Inflammatory macrophage (primary cell): ENCODE measurements at regions not wholly inside any gene's neighbourhood (a gene's known extent, or its start where the extent isn't known, plus 50 kb on each side); places are given as distances from the start of the nearest gene placed in this dataset.
A peak's percentile ranks its signal among the peaks of the same experiment; 100 is the strongest.
"Not testable (repeated sequence)": the region's sequence is repeated elsewhere in the genome, so short reads cannot be mapped to it uniquely, and the experiment has no call there.

ENCODE experiments used
- DNase-seq, 2 donors: peaks; one replicate each; pipeline ENCODE4 v3.0.0-alpha.2; 2020 to 2022

DNA sequence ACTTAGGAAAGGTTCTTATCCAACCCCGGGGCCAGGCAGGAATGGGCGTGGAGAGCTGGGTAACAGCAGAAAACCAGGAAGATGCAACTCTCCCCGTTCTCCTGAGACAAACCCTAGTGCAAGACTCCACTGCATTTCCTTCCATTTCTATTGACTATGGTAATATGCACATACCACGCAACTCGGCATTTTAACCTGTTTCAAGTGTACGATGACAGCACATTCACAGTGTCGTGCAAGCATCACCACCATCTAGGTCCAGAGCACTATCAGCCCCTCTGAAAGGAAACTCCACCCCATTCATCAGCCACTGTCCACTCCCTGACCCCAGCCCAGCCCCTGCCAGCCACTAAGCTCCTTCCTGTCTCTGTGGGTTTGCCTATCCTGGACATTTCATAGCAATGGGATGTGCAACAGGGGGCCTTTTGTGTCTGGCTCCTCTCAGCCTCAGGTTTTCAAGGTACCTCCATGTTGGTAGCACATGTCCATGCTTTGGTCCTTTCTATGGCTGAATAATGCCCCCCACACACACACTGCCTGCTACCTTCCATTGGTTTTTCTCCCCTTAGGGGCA lies 441.9 kb downstream of the SOX9 start:
- no peak for DNase-seq

DNA sequence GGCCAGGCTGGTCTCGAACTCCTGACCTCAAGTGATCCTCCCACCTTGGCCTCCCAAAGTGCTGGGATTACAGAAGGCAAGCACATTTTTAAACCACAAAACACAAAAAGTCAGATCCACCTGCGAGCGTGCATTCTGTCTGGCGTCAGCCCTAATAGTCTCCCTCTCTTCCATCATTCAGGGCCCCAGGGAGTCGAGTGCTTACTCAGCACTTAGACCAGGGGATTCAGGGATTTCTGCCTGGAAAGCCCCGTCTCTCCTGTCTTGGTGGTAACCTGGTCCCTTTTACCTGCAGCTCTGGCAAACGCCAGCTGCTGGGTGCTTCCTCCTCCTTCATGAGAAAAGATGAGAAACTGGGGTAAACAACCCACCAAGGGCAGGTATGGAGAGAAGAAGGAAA lies 443.1 kb downstream of the SOX9 start:
- no peak for DNase-seq

DNA sequence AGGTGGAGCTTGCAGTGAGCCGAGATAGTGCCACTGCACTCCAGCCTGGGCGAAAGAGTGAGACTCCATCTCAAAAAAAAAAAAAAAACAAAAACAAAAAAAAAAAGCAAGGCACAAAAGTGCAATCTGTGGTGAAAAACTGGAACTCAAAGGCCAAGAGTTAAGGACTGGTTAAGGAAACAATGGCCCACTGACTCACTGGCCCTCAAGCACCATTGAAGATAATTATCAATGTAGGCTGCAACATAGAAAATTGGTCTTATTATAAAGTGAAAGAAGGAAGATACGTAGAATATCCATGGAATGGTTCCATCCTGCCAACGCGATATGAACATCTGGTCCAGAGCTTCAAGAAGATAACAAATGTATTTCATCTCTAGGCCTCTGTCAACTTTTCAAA lies 444.2 kb downstream of the SOX9 start:
- no peak for DNase-seq

DNA sequence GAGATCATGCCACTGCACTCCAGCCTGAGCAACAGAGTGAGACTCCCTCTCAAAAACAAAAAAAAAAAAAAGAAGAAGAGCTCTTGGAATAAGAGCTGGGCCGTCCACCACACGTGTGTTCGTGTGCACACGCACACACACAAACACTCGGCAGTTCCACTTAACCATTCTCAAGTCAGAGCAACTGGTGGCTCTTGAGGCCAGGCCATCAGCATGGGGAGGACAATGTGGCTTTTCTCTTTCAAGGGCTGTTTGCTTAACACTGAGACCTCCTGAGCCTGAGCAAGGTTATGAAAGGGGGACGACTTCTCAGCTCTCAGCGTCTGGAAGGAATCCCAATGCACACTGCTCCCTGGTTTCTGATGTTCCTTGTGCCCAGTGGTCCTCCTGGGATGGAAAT lies 444.9 kb downstream of the SOX9 start:
- no peak for DNase-seq

DNA sequence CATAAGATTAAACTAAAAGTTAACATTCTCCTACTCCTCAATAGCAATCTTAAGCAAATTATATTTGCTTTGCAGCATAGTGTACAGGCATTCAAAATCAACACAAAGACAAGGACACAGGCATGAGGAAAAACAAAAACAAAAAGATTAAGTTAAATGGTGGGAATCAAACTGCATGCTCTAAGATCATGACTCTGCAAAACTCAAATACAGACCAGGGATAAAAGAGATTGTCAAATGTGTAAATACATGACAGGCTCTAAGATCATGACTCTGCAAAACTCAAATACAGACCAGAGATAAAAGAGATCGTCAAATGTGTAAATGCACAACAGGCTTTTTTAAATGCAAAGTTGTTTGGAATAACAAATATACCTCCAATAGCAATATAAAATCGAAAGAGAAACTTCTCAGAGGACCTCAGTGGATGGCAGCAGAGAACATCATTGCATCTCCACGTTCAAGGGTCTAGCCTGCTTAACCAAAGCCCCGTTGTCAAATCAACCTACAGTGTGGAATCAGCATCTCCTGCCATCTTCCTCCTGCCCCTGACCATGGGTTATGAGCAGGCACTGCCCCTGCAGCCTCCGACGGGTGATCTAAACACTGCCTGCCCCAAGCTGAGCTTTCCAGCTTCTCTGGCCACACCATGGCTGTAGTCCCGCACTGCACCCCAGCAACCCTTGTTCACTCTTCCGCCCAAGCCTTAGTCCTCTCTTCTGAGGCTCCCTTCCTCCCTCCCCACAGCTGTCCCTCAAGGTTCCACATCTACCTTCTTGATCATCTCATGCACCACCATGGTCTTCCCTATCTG lies 446.1 kb downstream of the SOX9 start:
- no peak for DNase-seq

DNA sequence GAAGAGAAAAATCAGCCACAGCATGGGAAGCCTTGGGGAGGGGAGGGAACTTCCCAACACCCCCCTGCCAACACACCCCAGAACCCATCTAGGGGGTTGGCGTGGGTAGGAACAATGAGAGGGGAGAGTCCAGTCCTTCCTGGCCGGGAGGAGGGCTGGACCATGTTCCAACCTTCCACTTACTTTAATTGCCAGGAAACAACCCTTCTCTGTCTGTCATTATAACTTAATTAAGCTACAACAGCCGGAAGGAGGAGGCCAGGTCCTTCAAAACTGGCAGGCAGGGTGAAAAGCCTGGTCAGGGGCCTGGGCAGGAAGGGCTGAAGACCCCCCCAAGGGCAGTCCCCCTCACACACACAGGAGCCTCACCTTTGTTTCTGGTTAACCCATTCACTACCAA lies 447.0 kb downstream of the SOX9 start:
- no peak for DNase-seq

DNA sequence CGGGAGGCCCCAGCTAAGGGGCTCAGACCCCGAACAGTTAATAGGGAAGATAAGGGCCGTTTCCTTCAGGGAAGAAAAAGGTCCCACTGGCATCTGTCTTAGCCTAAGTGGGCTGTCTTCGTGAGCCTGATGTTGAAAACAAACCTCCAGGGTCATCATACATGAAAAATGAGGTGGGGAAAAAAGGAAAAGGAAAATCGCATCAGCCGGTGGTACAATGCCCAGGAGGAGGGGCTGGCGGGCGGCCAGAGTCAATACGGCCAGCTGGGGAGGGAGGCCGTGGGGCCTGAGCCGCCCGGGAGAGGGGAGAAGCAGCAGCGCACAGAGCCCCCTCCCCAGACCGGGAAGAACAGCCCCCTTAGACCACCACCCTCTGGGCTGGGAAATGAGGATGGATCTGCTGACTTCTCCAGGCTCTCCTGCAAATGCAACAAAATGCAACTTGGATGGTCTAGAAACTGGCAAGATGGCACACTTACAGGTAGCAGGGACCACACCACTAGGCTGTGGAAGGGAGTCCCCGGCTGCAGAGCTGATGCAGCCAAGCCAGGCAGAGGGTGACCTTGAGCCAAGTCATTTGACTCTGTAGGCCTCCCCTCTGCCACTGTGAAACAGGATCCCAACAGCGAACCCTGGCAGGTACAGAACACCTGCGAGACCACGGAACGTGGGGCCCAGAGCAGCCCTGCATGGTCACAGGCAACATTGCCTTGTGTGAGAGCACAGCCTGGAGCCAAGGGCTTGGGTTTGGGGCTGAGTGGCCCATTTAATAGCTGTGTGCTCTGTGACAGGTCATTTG lies 448.5 kb downstream of the SOX9 start:
- no peak for DNase-seq

DNA sequence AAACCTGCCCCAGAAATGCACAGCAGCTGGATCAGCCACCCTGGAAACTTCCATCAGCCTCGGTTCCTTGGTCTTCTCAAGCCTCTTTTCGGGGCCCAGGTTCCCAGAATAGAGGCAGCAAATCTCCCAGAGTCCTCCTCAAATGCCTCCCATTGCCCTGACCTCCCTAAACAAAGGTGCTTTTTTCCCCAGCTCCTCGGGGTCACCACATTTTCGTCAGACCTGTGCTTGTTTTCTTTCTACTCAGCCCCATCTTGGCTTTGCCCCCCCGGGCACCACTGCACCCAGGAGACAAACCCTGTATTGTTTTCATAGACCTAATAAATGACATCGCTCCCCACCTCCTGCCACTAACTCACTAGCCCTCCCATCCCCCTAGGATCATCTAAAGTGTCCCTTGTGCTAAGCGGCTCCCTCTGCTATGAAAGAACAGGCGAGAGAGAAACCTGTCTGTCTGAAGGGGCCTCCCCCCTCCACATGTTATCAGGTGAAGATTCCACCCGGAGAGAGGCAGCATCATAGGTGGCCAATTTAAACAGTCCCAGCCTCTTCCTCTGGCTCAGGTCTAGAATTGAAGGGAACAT lies 451.1 kb downstream of the SOX9 start:
- DNase-seq: no peak

DNA sequence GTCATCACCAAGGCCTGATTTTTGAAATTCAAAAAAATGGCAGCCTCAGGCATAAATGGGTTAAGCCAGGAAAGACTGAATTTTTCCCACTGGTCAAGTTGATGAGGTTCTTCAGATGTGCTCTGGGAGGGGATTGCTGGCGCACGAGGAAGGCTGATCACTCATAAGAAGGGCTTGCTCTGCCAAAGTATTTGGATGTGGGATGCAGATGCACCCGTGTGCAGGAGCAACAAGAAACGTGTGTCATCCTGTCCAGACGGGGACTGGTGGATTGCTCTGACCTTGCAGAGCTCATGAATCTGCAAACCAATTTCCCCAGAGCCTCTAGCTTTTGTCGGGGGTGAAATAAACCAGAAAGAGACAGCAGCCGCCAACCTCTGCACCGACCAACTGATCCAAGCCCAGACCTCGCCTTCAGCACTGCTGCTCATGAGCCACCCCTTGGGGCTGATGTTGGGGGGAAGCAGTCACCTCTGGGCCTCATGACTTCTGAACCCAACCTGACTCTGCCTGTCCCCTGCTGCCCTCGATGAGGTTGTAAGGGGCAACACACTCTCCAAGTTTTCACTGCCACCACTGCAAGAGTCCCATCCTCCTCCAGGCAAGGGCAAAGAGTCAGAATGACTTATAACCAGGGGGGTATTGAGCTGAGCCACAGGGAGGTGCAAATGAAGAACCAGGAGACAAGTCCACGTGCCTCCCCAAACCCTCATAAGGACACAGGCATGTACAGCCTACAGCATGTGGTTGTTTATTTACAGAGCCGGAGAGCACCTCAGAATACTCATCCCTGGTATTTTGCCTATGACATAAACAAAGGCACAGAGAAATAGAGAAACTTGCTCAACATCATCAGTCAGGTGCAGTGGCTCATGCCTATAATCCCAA lies 452.0 kb downstream of the SOX9 start:
- no peak for DNase-seq

DNA sequence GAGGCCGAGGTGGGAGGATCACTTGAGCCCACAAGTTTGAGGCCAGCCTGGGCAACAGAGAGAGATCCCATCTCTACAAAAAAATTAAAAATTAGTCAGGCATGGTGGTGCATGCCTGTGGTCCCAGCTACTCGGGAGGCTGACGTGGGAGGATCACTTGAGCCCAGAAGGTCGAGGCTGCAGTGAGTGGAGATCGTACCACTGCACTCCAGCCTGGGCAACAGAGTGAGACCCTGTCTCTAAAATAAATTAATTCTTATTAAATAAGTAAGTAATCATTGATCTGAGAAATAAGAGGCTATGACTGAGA lies 452.6 kb downstream of the SOX9 start:
- not testable (repeated sequence) for DNase-seq

DNA sequence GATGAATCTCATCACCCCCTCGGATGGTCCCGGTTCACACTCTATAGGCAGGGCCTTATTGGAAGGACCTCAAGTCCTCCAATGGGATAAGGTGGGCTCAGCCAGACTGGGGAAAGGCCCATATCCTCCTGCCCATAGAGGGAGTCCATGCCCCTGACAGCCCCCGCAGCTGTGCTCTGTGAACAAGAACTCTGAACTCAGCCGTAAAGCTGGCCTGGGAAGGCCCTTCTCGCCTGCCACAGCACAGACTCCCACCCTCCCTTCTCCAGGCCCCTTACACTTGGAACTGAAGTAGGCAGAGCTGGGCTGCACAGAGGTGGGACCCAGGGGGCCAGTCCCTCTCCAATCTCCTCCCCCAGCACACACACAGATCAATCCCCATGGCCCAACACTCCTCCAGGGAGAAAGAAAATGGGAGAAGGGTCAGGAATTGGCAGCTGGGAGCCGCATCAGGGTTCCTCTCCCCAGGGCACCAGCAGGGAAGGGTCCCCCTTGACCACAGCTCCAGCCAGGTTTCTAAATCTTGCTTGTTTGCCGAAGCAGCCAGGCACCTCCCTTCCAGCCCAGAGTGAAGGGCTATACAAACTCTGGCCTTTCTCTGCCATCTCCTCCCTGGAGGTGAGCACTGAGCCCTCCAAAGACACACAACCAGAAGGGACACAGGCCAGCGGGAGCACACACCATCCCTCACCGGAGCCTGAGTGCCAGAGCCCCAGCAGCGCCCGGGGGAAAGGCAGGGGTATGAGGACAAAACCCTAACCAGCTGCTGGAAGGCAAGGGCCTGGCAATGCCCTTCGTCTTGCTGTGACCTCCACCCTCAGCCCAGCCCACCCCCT lies 454.1 kb downstream of the SOX9 start:
- DNase-seq: no peak

DNA sequence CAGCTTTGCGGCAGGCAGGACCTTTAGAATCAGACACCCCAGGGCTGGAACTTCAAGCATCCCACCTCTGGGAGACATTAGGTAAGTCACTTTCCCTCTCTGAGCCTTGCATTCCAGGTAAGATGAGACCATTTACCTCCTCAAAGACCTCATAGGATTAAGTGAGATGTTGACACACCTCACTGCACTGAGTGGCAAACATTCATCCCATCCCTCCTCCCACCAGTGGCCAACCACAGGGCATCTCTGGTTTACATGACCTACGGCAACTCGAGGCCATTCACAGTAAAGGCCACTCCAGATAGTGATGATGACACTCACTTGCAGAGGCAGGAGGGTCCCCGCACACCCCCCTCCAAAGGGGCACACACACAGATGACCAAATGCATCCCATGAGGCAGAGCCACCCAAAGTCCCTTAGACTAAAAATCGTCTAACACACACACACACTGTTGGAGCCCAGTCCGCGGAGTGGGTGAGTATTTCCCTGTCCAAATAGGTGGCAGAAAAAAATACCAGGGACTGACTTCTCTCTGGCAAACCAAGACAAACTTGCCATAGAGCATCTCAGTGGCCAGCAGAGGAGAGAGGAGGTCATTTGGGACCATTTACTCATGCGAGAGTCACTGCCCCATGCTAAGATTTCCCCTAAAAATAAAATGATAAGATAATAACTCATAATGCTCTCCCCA lies 454.9 kb downstream of the SOX9 start:
- no peak for DNase-seq

DNA sequence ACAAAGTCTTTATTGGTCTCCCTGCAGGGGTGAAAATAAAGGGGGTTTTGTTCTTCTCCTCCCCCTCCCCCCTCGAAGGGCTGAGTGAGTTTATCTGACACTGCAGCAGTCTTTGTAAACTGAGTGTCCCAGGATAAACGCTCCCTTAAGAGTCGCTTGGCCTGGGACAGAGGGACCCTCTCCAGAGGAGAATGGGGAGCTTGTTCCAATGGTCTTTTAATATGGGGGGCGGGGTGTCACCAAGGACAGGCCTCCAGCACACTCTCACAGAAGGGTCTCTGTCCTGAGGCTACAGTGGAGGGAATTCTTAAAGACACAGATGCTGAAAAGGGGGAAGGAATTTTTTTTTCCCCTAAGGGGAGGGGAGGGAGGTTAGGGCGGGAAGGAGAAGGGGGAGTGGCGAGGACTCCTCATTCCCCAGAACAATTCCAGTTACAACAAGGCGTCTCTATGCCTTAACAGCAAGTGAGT lies 455.5 kb downstream of the SOX9 start:
- DNase-seq: no peak

DNA sequence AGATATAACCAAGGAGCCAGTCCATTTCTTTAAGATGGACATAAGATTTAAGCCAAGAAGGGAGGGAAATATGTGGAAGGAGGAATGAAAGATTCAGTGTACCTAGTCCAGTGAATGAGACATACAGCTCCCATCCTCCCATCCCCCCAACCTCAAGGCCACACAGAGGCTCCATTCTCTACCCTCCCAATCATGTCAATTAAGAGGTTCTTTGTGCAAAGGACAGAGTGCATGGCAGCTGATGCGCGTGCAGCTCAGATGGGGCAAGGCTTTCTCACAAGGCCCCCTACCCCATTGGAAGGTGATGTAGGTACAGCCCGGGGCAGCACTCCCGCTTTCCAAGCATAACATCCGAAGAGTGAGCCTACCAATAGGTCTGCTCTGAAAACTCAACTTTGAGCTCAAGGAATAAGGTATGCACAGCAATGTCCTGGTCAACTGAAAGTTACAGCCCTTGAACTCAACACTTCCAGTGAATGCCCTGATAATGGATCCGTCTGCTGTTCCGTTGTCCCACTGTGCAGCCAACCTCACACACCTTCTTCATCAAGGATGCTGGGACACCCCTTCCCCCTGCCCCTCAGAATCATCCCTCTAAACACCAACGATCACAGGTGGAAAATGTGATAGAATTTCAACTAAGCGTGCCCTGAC lies 458.1 kb downstream of the SOX9 start:
- no peak for DNase-seq

DNA sequence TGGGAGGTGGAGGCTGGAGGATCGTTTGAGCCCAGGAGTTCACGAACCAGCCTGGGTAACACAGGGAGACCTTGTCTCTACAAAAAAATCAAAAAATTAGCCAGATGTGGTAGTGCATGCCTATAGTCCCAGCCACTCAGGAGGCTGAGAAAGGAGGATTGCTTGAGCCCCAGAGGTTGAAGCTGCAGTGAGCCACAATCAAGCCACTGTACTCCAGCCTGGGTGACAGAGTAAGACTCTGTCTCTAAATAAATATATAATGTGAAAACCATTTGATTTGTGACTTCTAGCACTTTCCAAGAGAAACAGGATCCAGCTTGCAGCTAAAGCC lies 459.1 kb downstream of the SOX9 start:
- no peak for DNase-seq

DNA sequence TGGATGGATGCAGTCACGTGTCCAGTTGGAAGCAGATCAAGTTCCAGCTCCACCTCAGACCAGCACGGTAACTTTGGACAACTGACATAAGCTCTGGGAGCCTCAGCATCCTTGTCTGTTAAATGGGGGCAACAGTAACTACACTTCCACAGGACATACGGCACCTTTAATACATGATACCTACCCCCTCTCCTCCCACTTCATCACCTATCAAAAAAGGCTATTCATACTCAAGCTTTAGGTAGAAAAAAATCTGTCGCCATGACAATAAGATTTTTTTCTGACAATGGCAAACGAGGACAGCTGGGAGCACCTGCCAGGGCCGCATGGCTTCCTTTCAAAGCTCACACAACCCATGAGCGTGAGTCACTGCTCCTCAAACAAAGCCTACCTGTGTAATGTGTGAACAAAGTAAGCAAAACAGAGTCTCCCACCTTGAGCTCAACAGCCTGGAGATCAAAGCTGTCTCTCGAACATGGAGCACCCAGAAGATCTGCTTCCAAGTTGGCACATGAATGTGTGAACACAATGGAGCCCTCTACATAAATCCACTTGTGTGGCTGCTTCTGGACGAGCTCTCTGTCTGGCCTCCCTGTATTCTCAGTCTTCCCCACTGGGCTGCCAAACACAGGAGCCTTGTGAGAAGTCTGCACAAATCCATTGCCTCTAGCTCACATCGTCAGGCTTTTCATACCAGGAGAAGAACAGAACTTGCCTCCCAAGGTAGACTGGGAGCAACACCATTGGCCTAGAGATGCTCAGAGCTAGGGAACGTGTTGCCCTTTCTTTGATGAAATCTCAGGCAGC lies 459.7 kb downstream of the SOX9 start:
- no peak for DNase-seq

DNA sequence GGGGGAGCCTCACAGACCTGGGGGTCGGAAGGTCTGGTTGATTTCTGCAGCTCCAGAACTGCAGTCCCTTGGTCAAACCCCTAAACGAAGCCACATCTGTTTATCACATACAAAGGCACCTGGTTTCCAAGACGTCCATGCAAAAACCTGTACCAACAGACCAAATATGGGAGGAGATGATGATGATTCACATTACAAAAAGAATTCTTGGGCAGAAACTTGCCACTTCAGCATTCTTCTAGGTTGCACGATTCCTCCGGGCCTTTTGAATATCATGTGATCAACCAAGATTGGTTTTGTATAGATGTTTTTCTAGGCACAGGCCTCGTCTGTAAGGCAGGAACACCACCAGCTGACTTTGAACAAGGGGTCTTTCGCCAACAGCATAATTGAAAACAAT lies 466.3 kb downstream of the SOX9 start:
- no peak for DNase-seq

DNA sequence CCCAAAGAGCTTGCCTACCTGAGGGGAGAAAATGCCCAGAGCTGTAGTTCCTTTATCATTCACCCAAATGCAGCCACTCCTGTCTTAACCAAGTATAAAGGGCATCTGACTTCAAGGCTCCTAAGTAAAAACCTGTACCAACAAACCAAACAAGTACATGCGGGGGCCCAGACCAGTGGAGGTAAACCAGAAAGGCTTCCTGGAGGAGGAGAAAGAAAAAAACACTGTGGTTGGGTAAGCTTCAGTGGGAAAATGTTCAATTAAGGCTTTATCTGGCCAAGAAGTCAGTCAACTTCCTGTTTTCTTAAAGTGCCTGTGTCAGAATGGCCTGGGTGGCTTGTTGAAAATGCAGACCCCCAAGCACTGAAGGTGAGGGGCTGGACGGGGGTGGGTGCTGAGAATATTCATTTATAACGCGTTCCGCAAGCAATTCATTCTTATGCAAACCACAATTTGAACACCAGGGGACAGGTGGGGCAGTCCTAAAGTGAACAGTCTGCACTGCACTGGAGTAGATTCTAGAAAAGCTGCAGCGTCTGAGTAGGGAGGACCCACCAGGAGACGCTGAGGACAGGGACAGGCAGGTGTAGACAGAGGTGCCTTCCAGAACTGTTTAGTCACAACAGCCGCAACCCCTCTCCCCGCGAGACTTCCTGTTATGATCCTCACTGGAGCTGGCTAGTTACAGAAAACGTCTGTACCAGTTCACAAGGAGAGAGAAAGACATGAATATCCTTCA lies 467.1 kb downstream of the SOX9 start:
- DNase-seq: peak in 1 of 2 donors; percentile 13

DNA sequence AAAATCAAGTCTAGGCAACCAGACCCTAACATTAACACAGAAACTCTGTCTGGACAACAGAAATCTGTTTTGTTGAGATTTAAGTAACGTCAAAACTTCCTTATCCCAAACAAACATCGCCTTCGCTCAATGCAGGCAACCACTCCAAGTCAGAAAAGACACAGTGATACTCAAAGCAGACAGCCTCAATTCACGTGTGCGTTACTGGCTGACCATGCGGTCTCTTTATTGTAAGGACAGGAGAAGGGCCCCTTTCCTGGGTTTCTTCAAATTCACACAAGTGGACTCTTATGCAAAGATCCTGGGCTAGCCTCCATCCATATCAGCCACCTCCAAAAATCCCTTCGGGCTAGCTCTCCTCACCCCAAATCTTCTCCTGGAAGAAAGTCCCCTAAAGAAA lies 467.7 kb downstream of the SOX9 start:
- DNase-seq: no peak
